ENCODE measurements at regions not wholly inside any gene's neighbourhood (a gene's known extent, or its start where the extent isn't known, plus 50 kb on each side); places are given as distances from the start of the nearest gene placed in this dataset.

- Histone ChIP-seq H3K36me3 (ENCODE audit: control insufficient read depth, insufficient read depth, low read length) (no peaks in the 10 kb centered on the region), H3K27me3 (ENCODE audit: control insufficient read depth, insufficient read depth, low read length) (peaks cover 47% of the 10 kb centered on the region), H3K4me1 (ENCODE audit: control insufficient read depth, insufficient read depth, low read length) (peaks cover 23% of the 10 kb centered on the region), H3K27ac (ENCODE audit: low read length) (no peak overlapping the region), H3K4me3 (ENCODE audit: low read length) (no peak overlapping the region), H3K9me3 (replicated peaks; ENCODE audit: control insufficient read depth, low read depth, low read length) (no peaks in the 10 kb centered on the region)
- no peak for DNase-seq
- 92% methylated on average over 13 of the region's 19 CpGs for WGBS (ENCODE audit: insufficient coverage)
These were observed 51.8 kb upstream of the CTDP1 start for GRCh38 chr18:79627750-79628294.

GRCh38 chr18:79628416-79629248, 51.0 kb upstream of the CTDP1 start:
- 84% methylated on average over 20 of the region's 31 CpGs for WGBS (ENCODE audit: insufficient coverage)
- Histone ChIP-seq H3K4me3 (ENCODE audit: low read length) (no peak overlapping the region), H3K27me3 (ENCODE audit: control insufficient read depth, insufficient read depth, low read length) (peaks cover 47% of the 10 kb centered on the region), H3K9me3 (replicated peaks; ENCODE audit: control insufficient read depth, low read depth, low read length) (no peaks in the 10 kb centered on the region), H3K27ac (ENCODE audit: low read length) (no peak overlapping the region), H3K36me3 (ENCODE audit: control insufficient read depth, insufficient read depth, low read length) (no peaks in the 10 kb centered on the region), H3K4me1 (ENCODE audit: control insufficient read depth, insufficient read depth, low read length) (peaks cover 23% of the 10 kb centered on the region)
- no peak for DNase-seq

GRCh38 chr18:79629249-79629558, 50.4 kb upstream of the CTDP1 start:
- Histone ChIP-seq H3K36me3 (ENCODE audit: control insufficient read depth, insufficient read depth, low read length) (no peaks in the 10 kb centered on the region), H3K27ac (ENCODE audit: low read length) (no peak overlapping the region), H3K27me3 (ENCODE audit: control insufficient read depth, insufficient read depth, low read length) (peaks cover 47% of the 10 kb centered on the region), H3K4me3 (ENCODE audit: low read length) (no peak overlapping the region), H3K9me3 (replicated peaks; ENCODE audit: control insufficient read depth, low read depth, low read length) (no peaks in the 10 kb centered on the region), H3K4me1 (ENCODE audit: control insufficient read depth, insufficient read depth, low read length) (peaks cover 20% of the 10 kb centered on the region)
- 86% methylated on average over 10 of the region's 10 CpGs for WGBS (ENCODE audit: insufficient coverage)
- DNase-seq = no peak

GRCh38 chr18:79629606-79630005, 50.0 kb upstream of the CTDP1 start:
- Histone ChIP-seq H3K36me3 (ENCODE audit: control insufficient read depth, insufficient read depth, low read length) (no peaks in the 10 kb centered on the region), H3K27me3 (ENCODE audit: control insufficient read depth, insufficient read depth, low read length) (peaks cover 43% of the 10 kb centered on the region), H3K4me3 (ENCODE audit: low read length) (no peak overlapping the region), H3K9me3 (replicated peaks; ENCODE audit: control insufficient read depth, low read depth, low read length) (no peaks in the 10 kb centered on the region), H3K27ac (ENCODE audit: low read length) (no peak overlapping the region), H3K4me1 (ENCODE audit: control insufficient read depth, insufficient read depth, low read length) (peaks cover 16% of the 10 kb centered on the region)
- DNase-seq = no peak
- 87% methylated on average over 6 of the region's 6 CpGs for WGBS (ENCODE audit: insufficient coverage)
